ENCODE measurements at regions not wholly inside any gene's neighbourhood (a gene's known extent, or its start where the extent isn't known, plus 50 kb on each side); places are given as distances from the start of the nearest gene placed in this dataset.
"Not testable (repeated sequence)": the region's sequence is repeated elsewhere in the genome, so short reads cannot be mapped to it uniquely, and the experiment has no call there.

GRCh38 chr6:165844232-165844631, 181.2 kb upstream of the PDE10A start:
- no peak for TF ChIP-seq CTCF (IDR thresholded peaks at IDR 0.05)
- no peak for TF ChIP-seq ZFX (IDR thresholded peaks at IDR 0.05; ENCODE audit: borderline replicate concordance)

GRCh38 chr6:165843568-165844113, 180.6 kb upstream of the PDE10A start:
- TF ChIP-seq ZFX (IDR thresholded peaks at IDR 0.05; ENCODE audit: borderline replicate concordance) (no peak), CTCF (IDR thresholded peaks at IDR 0.05) (no peak)
- no peak overlapping the region for H3K27ac ChIP-seq

More at GRCh38 chr6:165844232-165844631, 181.2 kb upstream of the PDE10A start:
- no peak overlapping the region for H3K27ac ChIP-seq

- no peak overlapping the region for H3K27ac ChIP-seq
- TF ChIP-seq CTCF (IDR thresholded peaks at IDR 0.05) (no peak), ZFX (IDR thresholded peaks at IDR 0.05; ENCODE audit: borderline replicate concordance) (no peak)
These were observed 180.1 kb upstream of the PDE10A start for GRCh38 chr6:165843121-165843520.

GRCh38 chr6:165842281-165842936, 179.4 kb upstream of the PDE10A start:
- TF ChIP-seq CTCF (IDR thresholded peaks at IDR 0.05) (no peak), ZFX (IDR thresholded peaks at IDR 0.05; ENCODE audit: borderline replicate concordance) (no peak)

GRCh38 chr6:165841153-165841558, 178.1 kb upstream of the PDE10A start:
- TF ChIP-seq ZFX (IDR thresholded peaks at IDR 0.05; ENCODE audit: borderline replicate concordance) = no peak
- TF ChIP-seq CTCF (IDR thresholded peaks at IDR 0.05) = no peak

More at GRCh38 chr6:165842281-165842936, 179.4 kb upstream of the PDE10A start:
- H3K27ac ChIP-seq = no peak overlapping the region

GRCh38 chr6:165837948-165838745, 175.1 kb upstream of the PDE10A start:
- H3K27ac ChIP-seq = no peak overlapping the region
- TF ChIP-seq ZFX (IDR thresholded peaks at IDR 0.05; ENCODE audit: borderline replicate concordance) = no peak

More at GRCh38 chr6:165841153-165841558, 178.1 kb upstream of the PDE10A start:
- no peak overlapping the region for H3K27ac ChIP-seq

GRCh38 chr6:165836648-165837047, 173.6 kb upstream of the PDE10A start:
- not testable (repeated sequence) for H3K27ac ChIP-seq

- TF ChIP-seq CTCF (IDR thresholded peaks at IDR 0.05) (no peak), ZFX (IDR thresholded peaks at IDR 0.05; ENCODE audit: borderline replicate concordance) (no peak)
- H3K27ac ChIP-seq = no peak overlapping the region
These were observed 172.4 kb upstream of the PDE10A start for GRCh38 chr6:165835410-165835851.
